H1 (cell line): ENCODE measurements at regions not wholly inside any gene's neighbourhood (a gene's known extent, or its start where the extent isn't known, plus 50 kb on each side); places are given as distances from the start of the nearest gene placed in this dataset.

Experiments
- CTCF ChIA-PET: fragments of 300-600 bp; sonication (Branson Sonifier 250); formaldehyde crosslinking; loops from one replicate; lab custom pipeline; 2021; ENCODE audit not compliant: partially characterized antibody; lab: Charles Lee
- POLR2A ChIA-PET: fragments of 300-600 bp; sonication (Branson Sonifier 250); formaldehyde crosslinking; loops from one replicate; lab custom pipeline; 2021; ENCODE audit warnings: inconsistent platforms; ENCODE audit not compliant: partially characterized antibody; lab: Charles Lee
- DNase-seq, 2 experiments: peaks; one replicate each; pipeline versions ENCODE4 v3.0.0 to v3.0.0-alpha.2; 2010 to 2022; ENCODE audit warnings: low spot score in 2 of 2, low read depth in 1 of 2, mixed read lengths in 1 of 2
- FAIRE-seq: peaks from 2 replicates; lab custom pipeline; 2011; peaks lifted over from hg19 to GRCh38; lab: Jason Lieb, UNC
- H2AFZ ChIP-seq: 2 replicates; pipeline ENCODE4 v1.8.1; 2012; ENCODE audit warnings: low read length, inconsistent platforms
- H2AK5ac ChIP-seq: 2 replicates; pipeline ENCODE4 v1.6.1; 2013; ENCODE audit warnings: low read depth, low read length
- H2BK120ac ChIP-seq: replicated peaks from 2 replicates; pipeline ENCODE3; 2013; ENCODE audit warnings: low read depth, low read length, inconsistent platforms
- H2BK12ac ChIP-seq: 2 replicates; pipeline ENCODE4 v1.6.1; 2013; ENCODE audit warnings: low read depth, low read length
- H2BK15ac ChIP-seq: 2 replicates; pipeline ENCODE4 v1.6.1; 2013; ENCODE audit warnings: low read length
- H2BK20ac ChIP-seq: 2 replicates; pipeline ENCODE4 v1.6.1; 2013; ENCODE audit warnings: low read length
- H2BK5ac ChIP-seq: 2 replicates; pipeline ENCODE4 v1.6.1; 2013; ENCODE audit warnings: low read depth, low read length
- H3K14ac ChIP-seq: 2 replicates; pipeline ENCODE4 v1.6.1; 2013; ENCODE audit warnings: inconsistent platforms; ENCODE audit not compliant: insufficient read length
- H3K18ac ChIP-seq: 2 replicates; pipeline ENCODE4 v1.6.1; 2013; ENCODE audit warnings: low read length; ENCODE audit errors: extremely low read depth
- H3K23ac ChIP-seq: 2 replicates; pipeline ENCODE4 v1.6.1; 2013; ENCODE audit warnings: inconsistent platforms; ENCODE audit not compliant: insufficient read length
- H3K23me2 ChIP-seq: 2 replicates; pipeline ENCODE4 v1.6.1; 2013; ENCODE audit warnings: low read depth, low read length
- H3K27ac ChIP-seq: 2 replicates; pipeline ENCODE4 v1.6.1; 2011; ENCODE audit warnings: low read depth, low read length, inconsistent platforms
- H3K27me3 ChIP-seq, 4 experiments: replicated peaks in 1 of 4; 1 replicate in 1 of 4; 2 replicates in 3 of 4; pipeline versions ENCODE4 v1.6.1 to v1.8.1; 2011 to 2013; ENCODE audit warnings: low read length in 3 of 4, mild to moderate bottlenecking in 3 of 4, inconsistent platforms in 2 of 4, mixed read lengths in 2 of 4, moderate library complexity in 1 of 4; ENCODE audit not compliant: control insufficient read depth in 3 of 4, insufficient read depth in 3 of 4; ENCODE audit errors: extremely low read depth in 1 of 4
- H3K36me3 ChIP-seq, 4 experiments: 2 replicates each; pipeline versions ENCODE4 v1.6.1 to v1.8.1; 2011 to 2013; ENCODE audit warnings: mild to moderate bottlenecking in 4 of 4, low read length in 3 of 4, moderate library complexity in 2 of 4, control low read depth in 1 of 4, inconsistent platforms in 1 of 4; ENCODE audit not compliant: insufficient read depth in 4 of 4, control insufficient read depth in 2 of 4
- H3K4ac ChIP-seq: replicated peaks from 2 replicates; pipeline ENCODE3; 2013; ENCODE audit warnings: low read length, low read depth, mixed read lengths, inconsistent platforms; ENCODE audit not compliant: insufficient read length
- H3K4me1 ChIP-seq, 4 experiments: replicated peaks in 1 of 4; 1 replicate in 1 of 4; 2 replicates in 3 of 4; pipeline versions ENCODE4 v1.6.1 to v1.8.1; 2011 to 2013; ENCODE audit warnings: low read length in 3 of 4, inconsistent platforms in 2 of 4, mixed read lengths in 1 of 4; ENCODE audit not compliant: insufficient read depth in 4 of 4, control insufficient read depth in 3 of 4
- H3K4me2 ChIP-seq, 2 experiments: 2 replicates each; pipeline versions ENCODE4 v1.6.1 to v1.8.1; 2011 to 2013; ENCODE audit warnings: low read depth in 2 of 2, low read length in 2 of 2, control low read depth in 1 of 2, inconsistent platforms in 1 of 2, mild to moderate bottlenecking in 1 of 2; ENCODE audit not compliant: insufficient read depth in 1 of 2
- H3K4me3 ChIP-seq, 4 experiments: fragments of 200-600, 300-600 bp in 1 of 4; sonication (generic), shearing (Covaris generic), sonication (Bioruptor Twin) in 1 of 4; 2 replicates each; pipeline versions ENCODE4 v1.5.1 to v1.8.1; 2011 to 2016; ENCODE audit warnings: low read length in 4 of 4, low read depth in 3 of 4, control low read depth in 2 of 4, inconsistent platforms in 2 of 4, mild to moderate bottlenecking in 2 of 4, mixed read lengths in 1 of 4, moderate library complexity in 1 of 4; ENCODE audit not compliant: insufficient read depth in 2 of 4; ENCODE audit errors: extremely low read depth in 1 of 4
- H3K56ac ChIP-seq: replicated peaks from 2 replicates; pipeline ENCODE3; 2013; ENCODE audit warnings: low read depth, mild to moderate bottlenecking, mixed read lengths, low read length, inconsistent platforms; ENCODE audit not compliant: insufficient read length
- H3K79me1 ChIP-seq: 2 replicates; pipeline ENCODE4 v1.6.1; 2013; ENCODE audit warnings: low read depth, low read length, control low read depth
- H3K79me2 ChIP-seq, 2 experiments: 2 replicates each; pipeline versions ENCODE4 v1.6.1 to v1.8.1; 2012 to 2013; ENCODE audit warnings: low read length in 2 of 2, mild to moderate bottlenecking in 2 of 2, inconsistent platforms in 1 of 2; ENCODE audit not compliant: insufficient read depth in 2 of 2, control insufficient read depth in 1 of 2
- H3K9ac ChIP-seq, 4 experiments: replicated peaks in 1 of 4; 1 replicate in 1 of 4; 2 replicates in 3 of 4; pipeline versions ENCODE4 v1.6.1 to v1.8.1; 2011 to 2013; ENCODE audit warnings: low read depth in 3 of 4, low read length in 3 of 4, control low read depth in 2 of 4, mild to moderate bottlenecking in 2 of 4, moderate library complexity in 2 of 4, inconsistent platforms in 1 of 4; ENCODE audit errors: extremely low read depth in 1 of 4
- H3K9me3 ChIP-seq, 2 experiments: 2 replicates each; pipeline versions ENCODE4 v1.6.1 to v1.8.1; 2012 to 2013; ENCODE audit warnings: mild to moderate bottlenecking in 2 of 2, moderate library complexity in 2 of 2, control low read depth in 1 of 2, inconsistent platforms in 1 of 2, low read depth in 1 of 2, low read length in 1 of 2, mixed read lengths in 1 of 2; ENCODE audit not compliant: insufficient read depth in 2 of 2
- H4K20me1 ChIP-seq, 2 experiments: replicated peaks in 1 of 2; 2 replicates each; pipeline versions ENCODE3 to v1.8.1; 2011 to 2013; ENCODE audit warnings: inconsistent platforms in 2 of 2, low read length in 2 of 2, mild to moderate bottlenecking in 1 of 2; ENCODE audit not compliant: insufficient read depth in 2 of 2, control insufficient read depth in 1 of 2
- H4K5ac ChIP-seq: 2 replicates; pipeline ENCODE4 v1.6.1; 2013; ENCODE audit warnings: low read length, low read depth, mixed read lengths, inconsistent platforms; ENCODE audit not compliant: insufficient read length
- H4K8ac ChIP-seq: 2 replicates; pipeline ENCODE4 v1.8.0; 2013; ENCODE audit warnings: mild to moderate bottlenecking, moderate library complexity, low read length, inconsistent platforms; ENCODE audit not compliant: insufficient read depth; ENCODE audit errors: extremely low read depth
- H4K91ac ChIP-seq: replicated peaks from 2 replicates; pipeline ENCODE3; 2013; ENCODE audit warnings: low read length, mixed read lengths, inconsistent platforms; ENCODE audit not compliant: insufficient read length
- CHD2 ChIP-seq: IDR thresholded peaks from 2 replicates; pipeline ENCODE4 v1.6.1; 2012; ENCODE audit warnings: low read length, improper control_type of control experiment
- CTBP2 ChIP-seq: IDR thresholded peaks from 2 replicates; pipeline ENCODE4 v1.7.0; 2011; ENCODE audit warnings: borderline replicate concordance, mild to moderate bottlenecking, moderate library complexity, mixed read lengths, low read length; ENCODE audit not compliant: insufficient read depth, insufficient read length
- CTCF ChIP-seq, 3 experiments: IDR thresholded peaks; 1 replicate in 2 of 3; 2 replicates in 1 of 3; pipeline versions ENCODE4 v1.5.1 to v1.6.1; 2011; ENCODE audit warnings: low read length in 3 of 3, mild to moderate bottlenecking in 3 of 3, inconsistent platforms in 2 of 3, low read depth in 1 of 3, moderate library complexity in 1 of 3; ENCODE audit not compliant: insufficient read depth in 1 of 3; ENCODE audit errors: control extremely low read depth in 1 of 3
- JUND ChIP-seq: IDR thresholded peaks from 2 replicates; pipeline ENCODE4 v1.6.1; 2011; ENCODE audit warnings: mild to moderate bottlenecking, improper control_type of control experiment, low read length
- NANOG ChIP-seq: IDR thresholded peaks from 2 replicates; pipeline ENCODE4 v1.6.1; 2011; ENCODE audit warnings: low read length, low read depth, mild to moderate bottlenecking, inconsistent platforms; ENCODE audit not compliant: insufficient read depth, poor library complexity, severe bottlenecking
- NRF1 ChIP-seq: IDR thresholded peaks from 2 replicates; pipeline ENCODE4 v1.6.1; 2011; ENCODE audit warnings: mild to moderate bottlenecking, low read depth, low read length, improper control_type of control experiment
- RAD21 ChIP-seq, 2 experiments: IDR thresholded peaks in 1 of 2; conservative IDR thresholded peaks in 1 of 2; 2 replicates each; pipeline ENCODE4 v1.6.1; 2011; ENCODE audit warnings: low read depth in 2 of 2, low read length in 2 of 2, improper control_type of control experiment in 1 of 2, inconsistent platforms in 1 of 2, mild to moderate bottlenecking in 1 of 2, moderate library complexity in 1 of 2
- SIRT6 ChIP-seq: IDR thresholded peaks from one replicate; pipeline ENCODE4 v1.7.1; 2012; ENCODE audit warnings: low read length, inconsistent platforms
- YY1 ChIP-seq: IDR thresholded peaks from 2 replicates; pipeline ENCODE4 v1.6.1; 2011; ENCODE audit warnings: low read depth, mild to moderate bottlenecking, low read length
- WGBS, 2 experiments: shearing (Covaris generic) in 1 of 2; methylation state at CpG; one replicate each; pipeline versions ENCODE4 v1.1.6 to v1.1.7; 2013 to 2015; ENCODE audit warnings: low lambda C conversion rate in 2 of 2, mixed read lengths in 2 of 2, inconsistent platforms in 1 of 2, low coverage in 1 of 2, missing lambda C conversion rate in 1 of 2; ENCODE audit not compliant: insufficient replicate concordance in 2 of 2, insufficient coverage in 1 of 2, insufficient read length in 1 of 2; ENCODE audit errors: extremely low coverage in 1 of 2, missing lambda C conversion rate in 1 of 2; 5-methylcytosine and 5-hydroxymethylcytosine counted together

DNA sequence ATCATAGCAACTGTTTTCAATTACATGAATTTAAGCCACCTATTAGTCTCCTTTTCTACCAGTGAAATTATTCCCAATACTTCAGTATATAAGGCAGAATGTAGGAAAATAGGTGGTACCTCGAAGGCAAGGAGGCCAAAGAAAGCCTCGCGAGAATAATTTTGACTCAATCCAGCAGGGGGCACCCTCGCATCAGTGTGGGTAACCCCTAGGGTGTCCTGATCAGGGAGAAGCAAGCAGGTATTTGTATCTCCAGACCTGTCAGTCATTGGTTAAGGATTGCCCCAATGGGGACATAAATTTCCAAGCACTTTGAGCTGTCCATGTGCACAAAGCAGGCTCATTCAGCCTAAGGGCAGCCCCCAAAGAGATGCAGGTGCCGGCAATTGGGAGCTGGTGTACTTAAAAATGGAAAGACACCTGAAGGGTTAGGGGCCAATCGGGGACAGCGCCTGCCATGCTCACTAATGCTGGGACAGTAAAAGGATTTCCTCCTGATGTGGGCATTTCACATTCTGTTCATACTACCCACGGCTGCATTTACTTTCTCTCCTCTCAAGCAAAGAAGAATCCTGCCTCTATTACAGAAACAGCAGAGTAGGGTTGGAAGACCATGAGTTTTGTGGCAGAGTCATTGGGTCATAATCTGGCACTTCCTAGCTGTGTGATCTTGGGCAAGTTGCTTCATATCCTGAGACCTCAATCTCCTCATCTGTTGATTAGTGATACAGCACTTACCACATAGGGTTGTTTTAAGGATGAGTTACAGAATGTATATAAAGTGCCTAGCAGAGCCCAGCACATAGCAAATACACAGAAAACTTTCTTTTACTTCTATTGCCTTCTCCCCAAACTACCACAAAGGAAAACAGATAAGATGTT, 136.1 kb downstream of the ICOS start:
- H3K27ac ChIP-seq, result no peak overlapping the region
- no peak overlapping the region for H3K4me2 ChIP-seq
- no peaks in the 10 kb centered on the region for H3K27me3 ChIP-seq
- ChIA-PET CTCF (interaction anchor here (0.5 to 4.9 kb wide), 35 partner anchors 9 to 1813 kb away, joined by 3 to 36 read pairs (median 4); no protein-coding TSS in a partner anchor), POLR2A (no interaction called here)
- H2BK120ac ChIP-seq, result no peak overlapping the region
- no peak overlapping the region for H3K56ac ChIP-seq
- no peak overlapping the region for H4K91ac ChIP-seq
- no peak overlapping the region for H3K18ac ChIP-seq
- no peak overlapping the region for H2AFZ ChIP-seq
- no peak overlapping the region for H2BK5ac ChIP-seq
- H2BK12ac ChIP-seq, result no peak overlapping the region
- no peaks in the 10 kb centered on the region for H4K20me1 ChIP-seq
- no peak overlapping the region for H4K5ac ChIP-seq
- H3K4ac ChIP-seq, result no peak overlapping the region
- H3K23me2 ChIP-seq, result no peaks in the 10 kb centered on the region; the same call in 1 of the 2 replicates
- H2BK20ac ChIP-seq, result no peak overlapping the region
- no peaks in the 10 kb centered on the region for H3K9me3 ChIP-seq
- H3K23ac ChIP-seq, result no peak overlapping the region
- no peak overlapping the region for H3K14ac ChIP-seq
- no peak overlapping the region for H3K9ac ChIP-seq
- H3K79me2 ChIP-seq, result no peaks in the 10 kb centered on the region
- no peak overlapping the region for H4K8ac ChIP-seq
- no peaks in the 10 kb centered on the region for H3K4me1 ChIP-seq
- WGBS, 2 experiments, result 78% methylated on average over 6 of the region's 8 CpGs; no CpG with 5 or more reads in 1 of the 2 experiments
- peak; percentile 93 for FAIRE-seq
- DNase-seq, result peak; percentile 38 to 90
- H3K79me1 ChIP-seq, result no peaks in the 10 kb centered on the region
- no peak overlapping the region for H2BK15ac ChIP-seq
- H3K36me3 ChIP-seq, result no peaks in the 10 kb centered on the region
- no peak overlapping the region for H3K4me3 ChIP-seq
- no peak overlapping the region for H2AK5ac ChIP-seq
- no peak for TF ChIP-seq NANOG
- TF ChIP-seq SIRT6, result no peak
- TF ChIP-seq YY1, result no peak
- no peak for TF ChIP-seq CTBP2
- TF ChIP-seq RAD21 (IDR thresholded peaks at IDR 0.05 in 1 of 2, conservative IDR thresholded peaks at IDR 0.05 in 1 of 2; ENCODE audit: low read depth in 2 of 2, low read length in 2 of 2), result peak; percentile 82 to 86
- TF ChIP-seq CHD2, result peak; percentile 61; the same call in 1 of the 2 replicates
- no peak for TF ChIP-seq JUND
- TF ChIP-seq CTCF (IDR thresholded peaks at IDR 0.05; ENCODE audit: control extremely low read depth in 1 of 3, insufficient read depth in 1 of 3, low read depth in 1 of 3, low read length in 3 of 3), result peak; percentile 71 to 75 (median 74)
- TF ChIP-seq NRF1, result no peak
